Hematopoietic multipotent progenitor cell treated with erythropoietin and hydrocortisone succinate and interleukin-3 and kit ligand, for 8 days (in vitro differentiated cells): ENCODE measurements at regions not wholly inside any gene's neighbourhood (a gene's known extent, or its start where the extent isn't known, plus 50 kb on each side); places are given as distances from the start of the nearest gene placed in this dataset.

Experiments
- DNase-seq: peaks from one replicate; pipeline ENCODE4 v3.0.0-alpha.2; 2015

- no peak for DNase-seq
These were observed 1471.2 kb upstream of the NUDT12 start for GRCh38 chr5:105033637-105034400.

GRCh38 chr5:105032917-105033316, 1470.3 kb upstream of the NUDT12 start:
- no peak for DNase-seq

GRCh38 chr5:105030153-105030552, 1467.6 kb upstream of the NUDT12 start:
- DNase-seq, result no peak

- no peak for DNase-seq
These were observed 1452.5 kb upstream of the NUDT12 start for GRCh38 chr5:105015098-105015497.

- no peak for DNase-seq
These were observed 1436.0 kb upstream of the NUDT12 start for GRCh38 chr5:104998572-104998971.

- DNase-seq, result no peak
These were observed 1435.6 kb upstream of the NUDT12 start for GRCh38 chr5:104998169-104998568.

- no peak for DNase-seq
These were observed 1424.5 kb upstream of the NUDT12 start for GRCh38 chr5:104987074-104987473.

- no peak for DNase-seq
These were observed 1414.9 kb upstream of the NUDT12 start for GRCh38 chr5:104977529-104977928.

- DNase-seq, result no peak
These were observed 1405.3 kb upstream of the NUDT12 start for GRCh38 chr5:104967806-104968410.

GRCh38 chr5:104965006-104965405, 1402.4 kb upstream of the NUDT12 start:
- DNase-seq, result no peak

GRCh38 chr5:104955479-104955878, 1392.9 kb upstream of the NUDT12 start:
- no peak for DNase-seq

GRCh38 chr5:104952876-104953275, 1390.3 kb upstream of the NUDT12 start:
- DNase-seq, result no peak

GRCh38 chr5:104951829-104952228, 1389.2 kb upstream of the NUDT12 start:
- no peak for DNase-seq

- DNase-seq, result no peak
These were observed 1384.5 kb upstream of the NUDT12 start for GRCh38 chr5:104947076-104947475.

- DNase-seq, result no peak
These were observed 1380.1 kb upstream of the NUDT12 start for GRCh38 chr5:104942735-104943134.

GRCh38 chr5:104941030-104941645, 1378.5 kb upstream of the NUDT12 start:
- no peak for DNase-seq

- DNase-seq, result no peak
These were observed 1375.0 kb upstream of the NUDT12 start for GRCh38 chr5:104937598-104937997.

GRCh38 chr5:104932431-104932830, 1369.8 kb upstream of the NUDT12 start:
- no peak for DNase-seq

GRCh38 chr5:104928906-104929520, 1366.4 kb upstream of the NUDT12 start:
- DNase-seq, result no peak

- DNase-seq, result no peak
These were observed 1352.6 kb upstream of the NUDT12 start for GRCh38 chr5:104915226-104915625.

GRCh38 chr5:104914536-104915070, 1352.0 kb upstream of the NUDT12 start:
- no peak for DNase-seq

GRCh38 chr5:104913841-104914281, 1351.3 kb upstream of the NUDT12 start:
- DNase-seq, result no peak

- no peak for DNase-seq
These were observed 1347.2 kb upstream of the NUDT12 start for GRCh38 chr5:104909803-104910202.
